Adrenal gland (tissue), 9 donors: ENCODE measurements at regions not wholly inside any gene's neighbourhood (a gene's known extent, or its start where the extent isn't known, plus 50 kb on each side); places are given as distances from the start of the nearest gene placed in this dataset.

Experiments
- DNase-seq, 7 donors: peaks; one replicate each; pipeline ENCODE4 v3.0.0-alpha.2; 2019 to 2020
- H3K27ac ChIP-seq, 5 donors: fragments of 200-600 bp; sonication (generic) in 4 of 5; 1 replicate in 3 of 5; 2 replicates in 2 of 5; pipeline versions ENCODE4 v1.5.1 to v1.8.0; 2016 to 2020; ENCODE audit warnings: mild to moderate bottlenecking in 1 of 5
- H3K27me3 ChIP-seq: fragments of 200-600 bp; 2 replicates; pipeline ENCODE4 v1.8.0; 2021
- H3K36me3 ChIP-seq, 2 donors: fragments of 200-600 bp; replicated peaks in 1 of 2; 1 replicate in 1 of 2; 2 replicates in 1 of 2; pipeline versions ENCODE4 v1.5.1 to v1.8.0; 2018 to 2022
- H3K4me1 ChIP-seq, 2 donors: fragments of 200-600 bp; replicated peaks in 1 of 2; 1 replicate in 1 of 2; 2 replicates in 1 of 2; pipeline versions ENCODE4 v1.5.1 to v1.8.0; 2018 to 2021
- H3K4me3 ChIP-seq, 4 donors: fragments of 200-600 bp; sonication (generic) in 3 of 4; one replicate each; pipeline ENCODE4 v1.5.1; 2016 to 2018
- H3K9me3 ChIP-seq, 3 donors: fragments of 200-600 bp; sonication (generic) in 1 of 3; replicated peaks in 1 of 3; 1 replicate in 2 of 3; 2 replicates in 1 of 3; pipeline versions ENCODE4 v1.5.1 to v1.8.0; 2016 to 2021
- POLR2A ChIP-seq, 2 donors: fragments of 450-650 bp; IDR thresholded peaks; one replicate each; pipeline ENCODE4 v1.6.1; 2017; ENCODE audit warnings: antibody characterized with exemption in 2 of 2, mild to moderate bottlenecking in 2 of 2, moderate library complexity in 1 of 2
- WGBS, 4 donors: extraction: QIAGEN DNeasy Blood & Tissue Kit in 2 of 4; methylation state at CpG; one replicate each; pipeline versions ENCODE4 v1.1.5 to v1.1.7; 2013 to 2017; 5-methylcytosine and 5-hydroxymethylcytosine counted together
- intact Hi-C, 2 donors: fragments of 100-400 bp; cut with DNase I; formaldehyde crosslinking; loops; one replicate each; pipeline versions ENCODE4 v1.14.1 to v1.15.0; 2022 to 2023
- TF ChIP-seq, protein P1 (sequence below), 6 experiments: fragments of 450-650 bp in 4 of 6; fragments of 200-600 bp in 2 of 6; sonication (generic) in 1 of 6; IDR thresholded peaks; 1 replicate in 5 of 6; 2 replicates in 1 of 6; pipeline versions ENCODE4 v1.5.1 to v1.8.0; 2016 to 2021; ENCODE audit warnings: antibody characterized with exemption in 6 of 6, mild to moderate bottlenecking in 2 of 6, moderate library complexity in 1 of 6
- donor health status: healthy with polysubstance abuse.
- donor health status: Bipolar disorder and iron deficiency.
- donor health status: DM: yes; HTN: yes; CAD: no.
- donor health status: DM: no; HTN: no; CAD: no.
- donor health status: DM: no; HTN: no; CAD: no.

DNA sequence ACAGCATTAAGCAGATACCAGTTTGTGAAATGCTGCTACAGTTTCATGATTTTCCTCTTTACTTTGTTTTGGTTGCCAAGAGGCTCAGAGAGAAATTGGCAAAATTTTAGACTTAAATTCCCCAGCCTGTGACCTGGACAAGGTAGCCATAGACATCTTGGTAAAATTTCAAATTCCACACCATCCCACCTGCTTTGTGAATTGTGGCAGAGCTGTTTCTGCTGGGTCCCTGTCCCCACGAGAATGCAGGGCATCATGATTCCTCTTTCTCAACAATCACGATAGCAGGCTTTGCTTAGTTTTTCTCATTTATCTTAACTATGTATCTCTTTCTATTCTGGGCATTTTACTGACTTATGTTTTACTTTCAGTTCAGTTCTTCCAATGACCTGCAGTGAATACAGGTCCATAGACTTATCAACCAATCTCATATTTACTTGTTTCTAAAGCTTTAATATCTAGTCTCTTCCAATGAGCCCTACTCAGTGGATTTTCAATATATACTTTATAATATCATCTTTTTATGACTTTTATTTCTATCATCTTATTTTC lies 351.6 kb downstream of the SOCS6 start:
- H3K9me3 ChIP-seq: no peaks in the 10 kb centered on the region
- no peaks in the 10 kb centered on the region for H3K36me3 ChIP-seq
- no peak overlapping the region for H3K4me3 ChIP-seq
- WGBS, 4 donors: 31 to 59% (median 45%) methylated on average over 2 of the region's 2 CpGs
- no peak for DNase-seq
- H3K4me1 ChIP-seq: no peaks in the 10 kb centered on the region
- intact Hi-C loops: no loop called here
- no peak for TF ChIP-seq POLR2A (IDR thresholded peaks at IDR 0.05)
- TF ChIP-seq, protein P1, sequence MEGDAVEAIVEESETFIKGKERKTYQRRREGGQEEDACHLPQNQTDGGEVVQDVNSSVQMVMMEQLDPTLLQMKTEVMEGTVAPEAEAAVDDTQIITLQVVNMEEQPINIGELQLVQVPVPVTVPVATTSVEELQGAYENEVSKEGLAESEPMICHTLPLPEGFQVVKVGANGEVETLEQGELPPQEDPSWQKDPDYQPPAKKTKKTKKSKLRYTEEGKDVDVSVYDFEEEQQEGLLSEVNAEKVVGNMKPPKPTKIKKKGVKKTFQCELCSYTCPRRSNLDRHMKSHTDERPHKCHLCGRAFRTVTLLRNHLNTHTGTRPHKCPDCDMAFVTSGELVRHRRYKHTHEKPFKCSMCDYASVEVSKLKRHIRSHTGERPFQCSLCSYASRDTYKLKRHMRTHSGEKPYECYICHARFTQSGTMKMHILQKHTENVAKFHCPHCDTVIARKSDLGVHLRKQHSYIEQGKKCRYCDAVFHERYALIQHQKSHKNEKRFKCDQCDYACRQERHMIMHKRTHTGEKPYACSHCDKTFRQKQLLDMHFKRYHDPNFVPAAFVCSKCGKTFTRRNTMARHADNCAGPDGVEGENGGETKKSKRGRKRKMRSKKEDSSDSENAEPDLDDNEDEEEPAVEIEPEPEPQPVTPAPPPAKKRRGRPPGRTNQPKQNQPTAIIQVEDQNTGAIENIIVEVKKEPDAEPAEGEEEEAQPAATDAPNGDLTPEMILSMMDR (IDR thresholded peaks at IDR 0.05): no peak
- no peaks in the 10 kb centered on the region for H3K27me3 ChIP-seq
- H3K27ac ChIP-seq: no peak overlapping the region

DNA sequence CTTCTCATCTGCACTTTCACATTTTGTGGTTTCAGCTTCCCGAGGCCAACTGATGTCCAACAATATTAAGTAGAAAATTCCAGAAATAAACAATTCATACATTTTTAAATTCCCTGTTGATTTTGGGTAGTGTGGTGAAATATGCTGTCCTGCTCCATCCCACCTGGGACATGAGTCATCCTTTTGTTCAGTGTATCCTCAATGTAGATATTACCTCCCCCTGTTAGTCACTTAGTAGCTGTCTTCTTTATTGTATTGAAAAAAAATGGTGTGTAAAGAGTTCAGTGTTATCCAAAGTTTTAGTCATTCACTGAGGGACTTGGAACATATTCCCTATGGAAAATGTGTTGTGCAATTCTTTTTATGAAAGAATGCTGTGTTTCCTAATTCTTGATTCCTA lies 348.1 kb downstream of the SOCS6 start:
- Histone ChIP-seq H3K27me3 (no peaks in the 10 kb centered on the region), H3K27ac (no peak overlapping the region), H3K4me1 (no peaks in the 10 kb centered on the region), H3K36me3 (no peaks in the 10 kb centered on the region), H3K4me3 (no peak overlapping the region), H3K9me3 (no peaks in the 10 kb centered on the region)
- no peak for TF ChIP-seq POLR2A (IDR thresholded peaks at IDR 0.05)
- TF ChIP-seq, protein P1 (IDR thresholded peaks at IDR 0.05): no peak
- no peak for DNase-seq
- intact Hi-C loops: no loop called here
- 73 to 83% (median 78%) methylated on average over 1 of the region's 1 CpG for WGBS, 4 donors

DNA sequence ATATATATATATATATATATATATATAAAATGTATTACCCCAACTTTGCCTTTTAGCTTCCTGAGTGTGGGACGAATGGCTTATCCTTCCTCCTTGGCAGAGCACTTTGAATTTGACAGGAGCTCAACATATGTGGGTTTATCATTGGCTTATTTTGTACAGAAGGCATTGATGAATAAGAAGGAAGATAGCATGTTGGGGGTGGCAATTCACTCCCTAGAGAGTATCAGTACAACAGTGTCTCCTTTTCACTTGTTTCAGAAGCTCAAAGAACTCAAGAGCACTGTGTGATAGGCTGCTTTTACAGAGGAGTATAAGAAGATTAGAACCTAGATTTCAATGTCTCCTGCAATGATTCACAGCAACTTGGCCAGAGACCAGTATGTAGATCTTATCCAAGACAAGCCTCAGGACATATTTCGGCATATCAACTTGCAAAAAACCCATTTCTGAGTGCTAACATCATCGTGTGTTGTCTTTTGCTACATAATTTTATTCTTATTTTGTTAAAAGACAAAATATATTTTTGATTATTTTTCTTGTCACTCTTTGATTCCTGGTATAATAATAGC lies 345.8 kb downstream of the SOCS6 start:
- Histone ChIP-seq H3K4me1 (no peaks in the 10 kb centered on the region), H3K36me3 (no peaks in the 10 kb centered on the region), H3K9me3 (no peaks in the 10 kb centered on the region), H3K4me3 (no peak overlapping the region), H3K27ac (no peak overlapping the region), H3K27me3 (no peaks in the 10 kb centered on the region)
- TF ChIP-seq, protein P1 (IDR thresholded peaks at IDR 0.05): no peak
- no peak for TF ChIP-seq POLR2A (IDR thresholded peaks at IDR 0.05)
- 60 to 69% (median 64%) methylated on average over 3 of the region's 3 CpGs for WGBS, 4 donors
- DNase-seq: no peak
- intact Hi-C loops: no loop called here

DNA sequence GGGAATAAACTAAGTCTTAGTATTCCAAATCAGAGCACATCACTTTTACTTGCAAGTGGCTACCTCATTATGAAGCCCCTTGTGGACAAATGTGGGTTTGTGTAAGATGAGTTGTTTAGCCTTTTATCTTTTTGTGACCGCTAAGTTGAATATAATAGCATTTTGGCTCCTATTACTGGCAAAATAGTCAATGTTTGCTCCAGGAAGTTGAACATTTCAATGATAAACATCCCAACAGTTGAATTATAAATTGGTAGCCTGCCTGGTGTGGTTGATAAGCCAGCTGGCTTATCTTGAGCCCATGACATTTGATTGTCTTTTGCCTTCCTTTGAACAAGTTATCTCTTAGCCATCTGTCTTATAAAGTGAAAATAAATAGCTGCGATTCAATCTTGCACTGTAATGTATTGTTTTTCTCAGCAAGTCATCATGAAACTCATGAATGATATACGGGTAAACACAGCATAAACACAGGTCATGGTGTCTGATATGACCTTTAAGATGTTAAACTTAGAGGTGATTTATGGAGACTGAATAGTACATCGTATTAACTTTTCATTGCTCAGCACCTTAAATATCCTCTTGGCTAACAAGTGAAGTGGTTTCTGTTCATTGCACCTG lies 338.4 kb downstream of the SOCS6 start:
- Histone ChIP-seq H3K36me3 (no peaks in the 10 kb centered on the region), H3K4me3 (no peak overlapping the region), H3K4me1 (no peaks in the 10 kb centered on the region), H3K27ac (no peak overlapping the region), H3K9me3 (no peaks in the 10 kb centered on the region), H3K27me3 (no peaks in the 10 kb centered on the region)
- DNase-seq: no peak
- TF ChIP-seq, protein P1 (IDR thresholded peaks at IDR 0.05): no peak
- no peak for TF ChIP-seq POLR2A (IDR thresholded peaks at IDR 0.05)
- 45 to 63% (median 51%) methylated on average over 4 of the region's 4 CpGs for WGBS, 4 donors
- intact Hi-C loops: no loop called here
